ENCODE measurements at regions not wholly inside any gene's neighbourhood (a gene's known extent, or its start where the extent isn't known, plus 50 kb on each side); places are given as distances from the start of the nearest gene placed in this dataset.

- TF ChIP-seq, protein P1, sequence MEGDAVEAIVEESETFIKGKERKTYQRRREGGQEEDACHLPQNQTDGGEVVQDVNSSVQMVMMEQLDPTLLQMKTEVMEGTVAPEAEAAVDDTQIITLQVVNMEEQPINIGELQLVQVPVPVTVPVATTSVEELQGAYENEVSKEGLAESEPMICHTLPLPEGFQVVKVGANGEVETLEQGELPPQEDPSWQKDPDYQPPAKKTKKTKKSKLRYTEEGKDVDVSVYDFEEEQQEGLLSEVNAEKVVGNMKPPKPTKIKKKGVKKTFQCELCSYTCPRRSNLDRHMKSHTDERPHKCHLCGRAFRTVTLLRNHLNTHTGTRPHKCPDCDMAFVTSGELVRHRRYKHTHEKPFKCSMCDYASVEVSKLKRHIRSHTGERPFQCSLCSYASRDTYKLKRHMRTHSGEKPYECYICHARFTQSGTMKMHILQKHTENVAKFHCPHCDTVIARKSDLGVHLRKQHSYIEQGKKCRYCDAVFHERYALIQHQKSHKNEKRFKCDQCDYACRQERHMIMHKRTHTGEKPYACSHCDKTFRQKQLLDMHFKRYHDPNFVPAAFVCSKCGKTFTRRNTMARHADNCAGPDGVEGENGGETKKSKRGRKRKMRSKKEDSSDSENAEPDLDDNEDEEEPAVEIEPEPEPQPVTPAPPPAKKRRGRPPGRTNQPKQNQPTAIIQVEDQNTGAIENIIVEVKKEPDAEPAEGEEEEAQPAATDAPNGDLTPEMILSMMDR (IDR thresholded peaks at IDR 0.05), result no peak
- ChIA-PET POLR2A (no interaction called here), CTCF (no interaction called here)
- H3K36me3 Mint-ChIP-seq (ENCODE audit: low read depth), result no peaks in the 10 kb centered on the region
- no peak overlapping the region for H3K4me3 Mint-ChIP-seq
- no peak for ATAC-seq (ENCODE audit: low read depth)
- no peaks in the 10 kb centered on the region for H3K27me3 Mint-ChIP-seq
- H3K4me1 Mint-ChIP-seq, result no peaks in the 10 kb centered on the region
- DNase-seq, result no peak
- intact Hi-C loops (cut with micrococcal nuclease), result no loop called here
- peaks cover 7% of the 10 kb centered on the region for H3K9me3 Mint-ChIP-seq
- H3K27ac Mint-ChIP-seq, result no peak overlapping the region
These were observed 309.0 kb downstream of the BLID start for GRCh38 chr11:121807051-121807450.

DNA sequence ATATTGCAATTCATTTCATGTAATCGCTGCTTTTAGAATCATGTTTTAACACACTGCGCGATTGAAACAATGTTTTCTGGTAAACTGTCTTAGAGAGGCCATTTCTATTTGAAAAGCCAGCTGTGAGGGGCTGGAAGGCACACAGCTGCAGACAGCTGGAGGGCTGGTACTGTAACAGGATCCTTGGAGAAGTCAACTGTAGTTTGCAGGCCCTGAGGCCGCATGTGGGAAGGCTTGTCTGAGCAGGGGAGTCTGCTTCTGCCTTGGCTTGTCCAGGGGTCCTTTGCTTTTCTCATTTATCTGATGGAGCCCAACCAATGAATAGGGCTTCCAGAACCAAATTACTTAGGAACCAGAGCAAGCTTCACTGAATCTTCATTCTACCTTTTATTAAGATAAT lies 313.5 kb downstream of the BLID start:
- H3K36me3 Mint-ChIP-seq (ENCODE audit: low read depth), result no peaks in the 10 kb centered on the region
- intact Hi-C loops (cut with micrococcal nuclease), result no loop called here
- no peaks in the 10 kb centered on the region for H3K4me1 Mint-ChIP-seq
- ATAC-seq (ENCODE audit: low read depth) (no peak), DNase-seq (no peak)
- ChIA-PET CTCF (no interaction called here), POLR2A (no interaction called here)
- H3K4me3 Mint-ChIP-seq, result no peak overlapping the region
- H3K9me3 Mint-ChIP-seq, result peaks cover 8% of the 10 kb centered on the region
- TF ChIP-seq, protein P1 (IDR thresholded peaks at IDR 0.05), result no peak
- no peak overlapping the region for H3K27ac Mint-ChIP-seq
- H3K27me3 Mint-ChIP-seq, result no peaks in the 10 kb centered on the region

DNA sequence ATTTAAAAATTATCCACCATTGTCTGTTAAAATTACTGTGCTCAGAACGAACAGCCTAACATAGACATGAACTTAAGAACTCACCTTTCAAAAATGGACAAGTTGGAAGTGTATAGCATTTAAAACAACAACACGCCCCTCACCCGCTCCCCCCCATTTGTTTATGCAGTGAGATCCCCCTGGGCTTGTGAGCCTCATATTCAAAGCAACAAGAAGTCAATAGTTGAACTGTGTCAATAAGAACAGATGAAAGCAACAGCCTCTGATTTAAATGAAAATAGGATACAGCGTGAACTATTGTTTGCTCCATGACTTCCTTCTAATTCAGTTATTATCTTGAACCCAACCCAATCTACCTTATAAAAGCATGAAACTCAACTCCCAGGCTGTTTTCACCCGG lies 314.2 kb downstream of the BLID start:
- H3K9me3 Mint-ChIP-seq, result peaks cover 8% of the 10 kb centered on the region
- no peaks in the 10 kb centered on the region for H3K36me3 Mint-ChIP-seq (ENCODE audit: low read depth)
- DNase-seq (no peak), ATAC-seq (ENCODE audit: low read depth) (no peak)
- no peak overlapping the region for H3K4me3 Mint-ChIP-seq
- H3K27me3 Mint-ChIP-seq, result no peaks in the 10 kb centered on the region
- POLR2A ChIA-PET, result no interaction called here
- H3K27ac Mint-ChIP-seq, result no peak overlapping the region
- TF ChIP-seq, protein P1 (IDR thresholded peaks at IDR 0.05), result no peak
- intact Hi-C loops (cut with micrococcal nuclease), result no loop called here
- H3K4me1 Mint-ChIP-seq, result no peaks in the 10 kb centered on the region
- CTCF ChIA-PET, result no interaction called here

DNA sequence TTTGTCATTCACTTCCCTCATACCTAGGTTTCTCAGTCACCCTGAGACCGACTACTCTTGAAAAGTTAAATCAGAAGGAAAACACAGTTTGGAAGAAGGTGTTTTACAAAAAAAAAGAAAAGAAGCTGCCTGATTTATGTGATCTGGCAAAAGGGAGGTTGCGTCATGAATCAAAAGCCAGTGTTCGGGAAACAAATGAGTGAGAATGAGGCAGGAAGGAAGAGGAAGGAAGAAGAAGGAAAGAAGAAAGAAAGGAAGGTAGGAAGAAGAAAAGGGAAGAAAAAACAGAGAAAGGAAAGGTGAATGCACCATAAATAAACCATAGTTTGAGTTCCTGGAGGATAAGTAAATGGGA lies 314.6 kb downstream of the BLID start:
- H3K27ac Mint-ChIP-seq, result no peak overlapping the region
- DNase-seq (no peak), ATAC-seq (ENCODE audit: low read depth) (no peak)
- ChIA-PET POLR2A (no interaction called here), CTCF (no interaction called here)
- H3K27me3 Mint-ChIP-seq, result no peaks in the 10 kb centered on the region
- peaks cover 8% of the 10 kb centered on the region for H3K9me3 Mint-ChIP-seq
- TF ChIP-seq, protein P1 (IDR thresholded peaks at IDR 0.05), result no peak
- no peaks in the 10 kb centered on the region for H3K4me1 Mint-ChIP-seq
- intact Hi-C loops (cut with micrococcal nuclease), result no loop called here
- H3K36me3 Mint-ChIP-seq (ENCODE audit: low read depth), result no peaks in the 10 kb centered on the region
- no peak overlapping the region for H3K4me3 Mint-ChIP-seq

DNA sequence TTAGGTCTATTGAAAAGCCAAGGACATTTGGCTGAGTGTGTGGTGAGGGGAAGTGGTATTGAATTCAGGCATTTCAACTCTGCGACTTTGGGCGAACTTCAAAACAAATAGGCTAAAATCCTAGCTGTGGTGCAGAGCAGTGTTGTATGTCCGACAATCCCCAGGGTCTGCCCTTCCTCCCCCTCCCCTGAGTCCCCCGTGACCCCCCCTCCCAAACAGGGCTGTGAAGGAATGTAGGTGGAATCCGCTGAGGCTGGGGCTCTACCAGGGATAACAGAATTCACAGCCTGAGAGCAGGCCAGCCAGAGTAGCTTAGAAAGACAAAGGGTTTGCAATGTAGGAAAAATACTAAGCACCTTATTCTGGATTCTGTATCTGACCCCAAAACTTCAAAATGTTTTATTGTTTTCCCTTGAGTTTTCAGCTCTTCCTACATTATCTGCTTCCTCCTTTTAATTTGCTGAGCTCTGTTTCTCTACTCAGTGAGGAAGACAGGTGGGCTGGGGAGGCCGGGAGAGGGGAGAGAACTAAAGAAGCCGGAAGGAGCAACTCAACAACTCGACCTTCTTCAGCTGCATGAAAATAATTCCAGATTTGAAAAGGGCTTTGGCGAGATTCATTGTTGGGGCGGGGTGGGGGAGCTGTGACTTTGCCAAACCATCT lies 315.2 kb downstream of the BLID start:
- DNase-seq (no peak), ATAC-seq (ENCODE audit: low read depth) (no peak)
- TF ChIP-seq, protein P1 (IDR thresholded peaks at IDR 0.05), result no peak
- peaks cover 8% of the 10 kb centered on the region for H3K9me3 Mint-ChIP-seq
- ChIA-PET CTCF (no interaction called here), POLR2A (no interaction called here)
- H3K27me3 Mint-ChIP-seq, result no peaks in the 10 kb centered on the region
- no peak overlapping the region for H3K27ac Mint-ChIP-seq
- intact Hi-C loops (cut with micrococcal nuclease), result no loop called here
- H3K36me3 Mint-ChIP-seq (ENCODE audit: low read depth), result no peaks in the 10 kb centered on the region
- no peak overlapping the region for H3K4me3 Mint-ChIP-seq
- no peaks in the 10 kb centered on the region for H3K4me1 Mint-ChIP-seq
